Islet precursor cell (in vitro differentiated cells): ENCODE measurements at regions not wholly inside any gene's neighbourhood (a gene's known extent, or its start where the extent isn't known, plus 50 kb on each side); places are given as distances from the start of the nearest gene placed in this dataset.

Source experiments
- DNase-seq: peaks from one replicate; pipeline ENCODE4 v3.0.0-alpha.2; 2018

- no peak for DNase-seq
These were observed 179.4 kb upstream of the FN1 start for GRCh38 chr2:215615067-215615802.

DNA sequence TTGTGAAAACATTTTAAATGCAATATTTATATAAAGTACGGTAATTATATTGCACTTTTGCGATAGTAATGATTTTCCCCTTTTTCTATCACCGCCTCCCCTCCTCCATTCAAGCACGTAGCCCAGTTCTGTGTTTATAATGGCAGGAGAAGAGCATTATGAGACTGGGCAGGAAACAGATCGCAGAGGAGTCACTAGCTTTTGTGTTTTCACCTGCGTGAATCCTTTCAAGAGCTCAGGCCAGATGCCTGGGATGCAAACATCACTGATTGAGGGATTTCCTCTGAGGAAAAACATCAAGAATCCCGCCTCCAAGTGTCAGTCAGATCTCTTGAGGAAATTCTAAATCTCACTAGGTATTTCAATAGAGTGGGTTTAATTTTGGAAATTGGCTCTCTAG, 178.4 kb upstream of the FN1 start:
- DNase-seq = no peak

DNA sequence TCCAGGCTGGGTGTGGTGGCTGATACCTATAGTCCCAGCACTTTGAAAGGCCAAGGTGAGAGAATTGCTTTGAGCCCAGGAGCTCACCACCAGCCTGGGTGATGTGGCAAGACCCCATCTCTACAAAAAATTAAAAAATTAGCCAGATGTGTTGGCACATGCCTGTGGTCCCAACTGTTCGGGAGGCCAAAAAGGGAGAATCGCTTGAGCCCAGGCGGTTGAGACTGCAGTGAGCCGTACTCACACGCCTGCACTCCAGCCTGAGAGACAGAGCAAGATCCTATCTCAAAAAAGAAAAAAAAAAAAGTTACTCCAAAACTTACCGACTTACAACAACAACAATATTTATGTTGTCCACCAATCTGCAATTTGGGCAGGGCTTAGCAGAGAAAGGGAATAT, 178.0 kb upstream of the FN1 start:
- DNase-seq = no peak

DNA sequence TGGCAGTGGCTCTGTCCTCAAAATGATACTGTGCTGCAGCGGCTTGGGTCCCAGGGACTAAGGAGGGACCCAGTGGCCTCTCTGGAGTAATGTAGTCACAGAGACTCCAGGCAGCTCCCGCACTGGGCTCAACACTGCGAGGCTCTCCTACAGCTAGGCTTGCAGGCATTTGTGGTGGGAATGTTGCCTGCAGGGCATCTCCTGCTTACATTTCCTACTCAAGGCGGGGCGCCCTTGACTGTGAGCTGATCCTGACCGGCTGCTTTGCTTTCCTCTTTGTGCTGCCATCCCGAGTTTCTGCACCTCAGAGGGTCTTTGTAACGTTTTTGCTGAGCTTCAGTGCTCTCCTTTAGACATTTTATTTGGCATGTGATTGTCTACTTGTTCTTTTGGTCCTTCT, 177.4 kb upstream of the FN1 start:
- DNase-seq = peak; percentile 92

GRCh38 chr2:215612786-215613185, 176.9 kb upstream of the FN1 start:
- no peak for DNase-seq

DNA sequence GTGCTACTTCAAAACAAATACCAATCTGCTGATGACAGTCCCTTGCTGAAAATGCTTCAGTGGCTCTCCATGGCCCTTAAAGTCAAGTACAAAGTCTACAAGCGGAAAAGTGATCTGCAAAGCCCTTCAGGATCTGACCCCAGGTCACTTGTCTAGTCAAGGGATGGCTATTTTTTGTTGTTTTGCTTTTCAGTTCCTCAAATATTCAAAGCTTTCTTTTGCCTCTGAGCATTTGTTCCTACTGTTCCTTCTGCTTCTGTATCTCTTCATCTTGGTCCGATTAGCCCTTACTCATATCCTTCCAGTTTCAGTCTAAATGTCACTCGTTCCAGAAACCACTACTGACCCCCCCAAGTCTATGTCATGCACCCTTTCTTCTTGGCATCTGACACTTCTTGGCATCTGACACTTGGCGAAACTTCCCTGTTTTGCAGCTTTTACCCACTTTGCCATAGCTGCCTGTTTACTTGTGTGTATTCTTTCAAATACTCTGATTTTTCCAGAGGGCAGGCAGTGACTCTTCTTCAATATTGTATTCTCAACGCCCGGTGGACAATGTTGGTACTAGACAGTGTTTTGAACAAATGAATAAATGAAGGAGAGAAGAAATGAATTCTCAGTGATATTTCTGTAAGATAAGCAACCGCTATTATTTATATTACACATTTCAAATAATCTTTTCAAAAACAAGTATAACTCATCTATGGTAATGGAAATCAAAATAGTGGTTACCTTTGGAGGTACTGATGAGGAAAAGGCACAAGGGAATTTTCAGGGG, 175.9 kb upstream of the FN1 start:
- DNase-seq = no peak

DNA sequence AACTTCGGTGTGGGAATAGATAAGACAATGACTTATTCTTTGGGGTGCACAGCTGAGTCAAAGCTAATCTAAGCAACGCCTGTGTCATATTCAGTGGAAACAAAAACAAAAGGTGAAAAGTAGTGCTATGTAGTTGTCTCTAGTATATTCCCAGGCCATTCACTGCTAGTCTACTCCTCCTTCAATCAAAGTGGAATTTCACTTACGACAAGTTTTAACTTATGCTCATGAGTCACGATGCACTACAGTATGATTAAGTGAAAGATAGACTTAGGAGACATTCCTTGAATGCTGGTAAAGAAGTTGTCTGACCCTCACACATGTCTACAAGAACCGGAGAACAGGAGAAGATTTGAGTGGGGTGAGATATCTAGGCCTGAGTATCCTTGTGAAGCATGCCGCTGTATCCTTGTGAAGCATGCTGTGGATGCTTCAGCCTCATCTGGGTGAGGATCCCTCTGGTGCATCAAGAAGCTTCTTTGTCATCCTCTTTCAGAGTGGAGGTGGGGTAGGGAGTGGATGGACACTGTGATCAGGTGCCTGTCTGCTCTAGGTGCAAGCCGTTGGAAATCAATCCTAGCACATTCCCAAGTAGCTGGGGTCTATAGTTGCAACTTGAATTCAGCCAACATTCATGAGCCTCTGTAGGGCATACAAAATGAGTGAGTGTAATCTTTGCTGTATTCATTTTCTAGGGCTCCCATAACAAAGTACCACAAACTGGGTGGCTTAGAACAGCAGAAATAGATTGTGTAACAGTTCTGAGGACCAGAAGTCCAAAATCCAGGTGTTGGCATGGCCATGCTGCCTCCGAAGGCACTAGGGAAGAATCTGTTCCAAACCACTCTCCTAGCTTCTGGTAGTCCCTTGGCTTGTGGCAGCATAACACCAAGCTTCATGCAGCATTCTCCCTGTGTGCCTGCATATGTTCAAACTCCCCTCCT, 173.5 kb upstream of the FN1 start:
- DNase-seq = peak; percentile 69

DNA sequence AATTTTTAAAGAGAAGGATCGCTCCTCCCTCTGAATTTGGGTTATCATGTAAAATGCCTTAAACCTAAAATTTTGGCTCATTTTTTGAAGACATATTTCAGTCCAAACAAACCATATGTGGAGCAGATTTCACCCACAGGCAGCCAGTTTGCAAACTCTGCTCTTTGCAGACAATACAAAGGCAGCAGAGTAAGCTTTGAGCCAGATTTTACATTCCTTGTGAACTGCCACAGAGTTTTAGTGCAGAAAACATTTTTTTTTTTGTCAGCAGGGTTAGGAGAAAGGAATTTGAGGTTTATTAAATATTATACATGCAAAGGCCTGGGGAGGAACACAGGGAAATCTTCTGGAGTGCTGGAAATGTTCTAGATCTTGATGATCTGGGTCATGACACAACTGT, 171.9 kb upstream of the FN1 start:
- DNase-seq = no peak

- no peak for DNase-seq
These were observed 170.4 kb upstream of the FN1 start for GRCh38 chr2:215606219-215606618.

GRCh38 chr2:215605214-215605613, 169.3 kb upstream of the FN1 start:
- DNase-seq = no peak

GRCh38 chr2:215604606-215605005, 168.7 kb upstream of the FN1 start:
- no peak for DNase-seq

GRCh38 chr2:215603440-215603839, 167.6 kb upstream of the FN1 start:
- no peak for DNase-seq

- no peak for DNase-seq
These were observed 167.1 kb upstream of the FN1 start for GRCh38 chr2:215602997-215603396.

GRCh38 chr2:215601990-215602721, 166.3 kb upstream of the FN1 start:
- no peak for DNase-seq

GRCh38 chr2:215601526-215601925, 165.7 kb upstream of the FN1 start:
- no peak for DNase-seq

DNA sequence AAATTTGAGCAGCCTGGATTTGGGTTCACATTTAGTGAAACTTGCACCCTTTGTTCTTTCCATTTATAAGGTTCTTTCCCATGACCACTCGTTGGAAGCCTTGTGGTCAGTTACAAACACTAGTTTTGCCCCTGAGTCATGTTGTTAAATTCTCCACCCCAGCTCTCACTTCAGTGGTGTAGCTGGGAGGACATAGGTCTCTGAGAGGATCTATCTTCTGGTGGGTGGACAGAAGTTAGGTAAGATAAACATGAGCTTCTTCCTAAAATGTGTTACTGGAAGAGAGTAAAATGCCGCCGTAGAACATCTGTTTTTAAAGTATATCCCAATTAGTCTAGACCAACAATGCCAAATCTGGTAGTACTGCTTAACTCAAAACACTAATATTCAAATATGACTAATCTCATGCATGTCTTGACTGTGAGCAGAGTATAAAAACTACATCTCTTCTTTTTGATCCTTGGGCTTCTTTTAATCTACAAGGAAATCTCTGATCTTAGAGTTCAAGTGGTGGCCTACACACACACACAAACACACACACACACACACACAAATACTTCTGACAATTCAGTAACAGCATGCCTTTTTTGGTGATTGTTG, 162.6 kb upstream of the FN1 start:
- DNase-seq = no peak

DNA sequence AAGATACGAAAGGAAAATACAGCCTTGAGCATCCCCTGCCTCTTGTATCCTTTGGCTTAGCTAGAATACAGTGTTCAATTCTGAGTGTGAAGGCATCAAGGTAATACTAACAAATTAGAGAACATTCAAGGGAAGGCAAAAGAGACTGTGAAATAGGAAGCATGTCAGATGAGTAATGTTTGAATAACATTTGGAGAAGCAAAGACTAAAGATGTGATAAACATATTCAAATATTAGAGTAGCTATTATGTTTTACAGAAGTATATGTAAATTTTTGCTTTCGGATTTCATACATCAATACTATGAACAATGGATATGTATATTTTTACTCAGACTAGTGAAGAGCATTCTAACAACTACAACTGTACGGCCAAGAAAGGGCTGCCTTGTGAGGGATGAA, 161.7 kb upstream of the FN1 start:
- no peak for DNase-seq

DNA sequence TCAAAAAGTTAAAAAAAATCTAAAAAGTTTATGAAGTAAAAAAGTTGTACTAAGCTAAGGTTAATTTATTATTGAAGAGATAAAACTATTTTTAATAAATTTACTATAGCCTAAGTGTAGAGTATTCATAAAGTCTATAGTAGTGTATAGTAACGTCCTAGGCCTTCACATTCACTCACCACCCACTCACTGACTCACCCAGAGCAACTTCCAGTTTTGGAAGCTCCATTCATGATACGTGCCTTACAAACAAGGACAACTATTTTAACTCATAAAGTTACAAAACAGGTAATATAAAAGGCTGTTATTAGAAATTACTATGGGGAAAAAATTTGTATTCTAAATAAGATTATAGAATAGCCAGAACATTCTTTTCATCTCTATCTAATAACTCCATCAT, 158.9 kb upstream of the FN1 start:
- no peak for DNase-seq

DNA sequence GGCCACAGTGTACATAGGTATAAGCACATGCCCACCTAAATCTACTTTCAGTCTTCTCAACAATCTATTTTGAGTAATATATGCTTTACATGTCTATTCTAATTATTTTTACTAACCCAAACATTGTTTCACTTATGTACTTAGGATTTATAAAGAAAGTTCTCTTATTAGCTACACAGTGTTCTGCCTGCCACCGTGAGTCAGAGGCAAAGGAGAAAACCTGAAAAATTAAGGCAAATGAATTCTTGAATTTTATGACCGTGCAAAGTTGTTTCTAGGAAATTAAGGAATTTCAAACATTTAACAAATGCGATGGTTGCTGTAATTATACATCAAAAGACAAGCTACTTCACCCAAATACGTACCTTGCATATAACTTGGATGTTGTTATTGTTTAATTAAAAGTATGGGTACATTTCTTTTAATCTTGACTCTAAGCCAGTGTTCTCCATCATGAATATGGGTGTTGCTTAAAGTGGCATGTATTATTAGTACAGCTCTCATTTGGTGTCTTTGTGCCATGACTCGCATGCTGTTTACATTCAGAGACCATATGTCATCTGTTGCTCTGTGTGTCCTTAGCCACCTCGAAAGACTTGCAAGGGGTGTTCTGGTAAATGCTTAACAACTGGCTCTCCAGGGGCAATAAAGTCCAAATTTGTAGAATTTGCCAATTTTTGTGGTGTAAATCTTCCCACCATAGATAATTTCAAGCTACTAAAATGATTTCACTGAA, 154.3 kb upstream of the FN1 start:
- DNase-seq = no peak

GRCh38 chr2:215583881-215584280, 148.0 kb upstream of the FN1 start:
- no peak for DNase-seq

GRCh38 chr2:215579809-215580208, 143.9 kb upstream of the FN1 start:
- no peak for DNase-seq

- no peak for DNase-seq
These were observed 141.5 kb upstream of the FN1 start for GRCh38 chr2:215577356-215577755.
